GM23338 (cell line): ENCODE measurements at regions not wholly inside any gene's neighbourhood (a gene's known extent, or its start where the extent isn't known, plus 50 kb on each side); places are given as distances from the start of the nearest gene placed in this dataset.
A peak's percentile ranks its signal among the peaks of the same experiment; 100 is the strongest.

Experiments
- ATAC-seq: fragments of 200-7000 bp; cut with Tn5 transposase; 3 replicates; pipeline ENCODE4 v1.9.1; 2020
- DNase-seq: peaks from one replicate; pipeline ENCODE4 v3.0.0-alpha.2; 2015; ENCODE audit warnings: low spot score
- H2AFZ ChIP-seq: fragments of 200-600 bp; sonication (generic); 2 replicates; pipeline ENCODE4 v1.8.0; 2016; ENCODE audit warnings: antibody characterized with exemption, mild to moderate bottlenecking, moderate library complexity
- H3F3A ChIP-seq: fragments of 200-600 bp; sonication (generic); replicated peaks from 2 replicates; pipeline ENCODE4 v1.8.0; 2017; ENCODE audit warnings: antibody characterized with exemption, mixed run types, low read depth
- H3K27ac ChIP-seq: fragments of 200-600 bp; sonication (generic); 2 replicates; pipeline ENCODE4 v1.6.1; 2016; ENCODE audit warnings: low read depth
- H3K27me3 ChIP-seq: fragments of 200-600 bp; sonication (generic); 2 replicates; pipeline ENCODE4 v1.8.0; 2016; ENCODE audit warnings: mild to moderate bottlenecking, mixed run types, moderate library complexity; ENCODE audit not compliant: insufficient read depth
- H3K36me3 ChIP-seq: fragments of 200-600 bp; sonication (generic); 2 replicates; pipeline ENCODE4 v1.8.0; 2016; ENCODE audit warnings: mild to moderate bottlenecking; ENCODE audit not compliant: insufficient read depth
- H3K4me1 ChIP-seq: fragments of 200-600 bp; sonication (generic); 2 replicates; pipeline ENCODE4 v1.8.0; 2016; ENCODE audit warnings: mild to moderate bottlenecking, moderate library complexity; ENCODE audit not compliant: insufficient read depth
- H3K4me2 ChIP-seq: fragments of 200-600 bp; sonication (generic); 2 replicates; pipeline ENCODE4 v1.7.1; 2017; ENCODE audit warnings: mixed run types
- H3K4me3 ChIP-seq: fragments of 200-600 bp; sonication (generic); 2 replicates; pipeline ENCODE4 v1.6.1; 2016; ENCODE audit warnings: mixed run types
- H3K79me2 ChIP-seq: fragments of 200-600 bp; sonication (generic); replicated peaks from 2 replicates; pipeline ENCODE4 v1.8.0; 2017; ENCODE audit warnings: mild to moderate bottlenecking; ENCODE audit not compliant: insufficient read depth
- H3K9me2 ChIP-seq: fragments of 200-600 bp; sonication (generic); 2 replicates; pipeline ENCODE4 v1.8.0; 2017; ENCODE audit not compliant: insufficient read depth
- H4K20me1 ChIP-seq: fragments of 200-600 bp; sonication (generic); replicated peaks from 2 replicates; pipeline ENCODE4 v1.8.0; 2017; ENCODE audit warnings: mild to moderate bottlenecking; ENCODE audit not compliant: insufficient read depth
- H3K27ac Mint-ChIP-seq: 2 replicates; pipeline ENCODE4 v1.8.0; 2020; ENCODE audit warnings: inconsistent platforms, mild to moderate bottlenecking, moderate library complexity, mixed read lengths
- H3K27me3 Mint-ChIP-seq: 3 replicates; pipeline ENCODE4 v1.8.0; 2022; ENCODE audit warnings: low read depth, mild to moderate bottlenecking, moderate library complexity, mixed read lengths, inconsistent platforms; ENCODE audit not compliant: insufficient read depth, poor library complexity
- H3K36me3 Mint-ChIP-seq: 3 replicates; pipeline ENCODE4 v1.8.0; 2021; ENCODE audit warnings: low read depth, mild to moderate bottlenecking, inconsistent platforms, moderate library complexity, mixed read lengths
- H3K4me1 Mint-ChIP-seq: 3 replicates; pipeline ENCODE4 v1.8.0; 2020; ENCODE audit warnings: mild to moderate bottlenecking, inconsistent platforms, mixed read lengths
- H3K4me3 Mint-ChIP-seq: 3 replicates; pipeline ENCODE4 v1.8.0; 2021; ENCODE audit warnings: moderate library complexity, mild to moderate bottlenecking, inconsistent platforms, mixed read lengths
- H3K9me3 Mint-ChIP-seq: 3 replicates; pipeline ENCODE4 v1.8.0; 2020; ENCODE audit warnings: moderate library complexity, mild to moderate bottlenecking, inconsistent platforms, mixed read lengths
- CREB1 ChIP-seq: fragments of 250-450 bp; sonication (Bioruptor Pico); IDR thresholded peaks from 2 replicates; pipeline ENCODE4 v1.5.0; 2020; ENCODE audit warnings: low read depth, mild to moderate bottlenecking, moderate library complexity
- STAT1 ChIP-seq: IDR thresholded peaks from one replicate; pipeline ENCODE4 v1.6.1; 2016; ENCODE audit warnings: antibody characterized with exemption; ENCODE audit not compliant: unreplicated experiment
- ZNF114 ChIP-seq: fragments of 250-450 bp; sonication (Bioruptor Pico); IDR thresholded peaks from 2 replicates; pipeline ENCODE4 v1.5.0; 2020; ENCODE audit warnings: mild to moderate bottlenecking, moderate library complexity
- TF ChIP-seq, protein P1 (sequence below), 2 experiments: fragments of 200-600 bp in 1 of 2; sonication (generic) in 1 of 2; conservative IDR thresholded peaks; 2 replicates each; pipeline versions ENCODE4 v1.5.1 to v1.6.1; 2016 to 2017; ENCODE audit warnings: antibody characterized with exemption in 2 of 2, low read depth in 2 of 2, mild to moderate bottlenecking in 2 of 2, moderate library complexity in 1 of 2
- TF ChIP-seq, protein P2 (sequence below): IDR thresholded peaks from one replicate; pipeline ENCODE4 v1.6.1; 2018; ENCODE audit warnings: antibody characterized with exemption; ENCODE audit not compliant: unreplicated experiment

- 0 out of 2 replicates have a peak, but pooled peaks cover 7% of the 10 kb centered on the region for H3K4me1 ChIP-seq
- no peaks in the 10 kb centered on the region for H3K79me2 ChIP-seq
- H3K27me3 Mint-ChIP-seq = no peaks in the 10 kb centered on the region
- no peak overlapping the region for H3K27ac Mint-ChIP-seq
- H3K4me1 Mint-ChIP-seq = peaks cover 16% of the 10 kb centered on the region; the same call in 2 of the 3 replicates
- ATAC-seq (no peak), DNase-seq (no peak)
- no peak overlapping the region for H3K27ac ChIP-seq
- TF ChIP-seq ZNF114 (CRISPR knock-in tag) = no peak
- TF ChIP-seq CREB1 = no peak
- TF ChIP-seq, protein P1, sequence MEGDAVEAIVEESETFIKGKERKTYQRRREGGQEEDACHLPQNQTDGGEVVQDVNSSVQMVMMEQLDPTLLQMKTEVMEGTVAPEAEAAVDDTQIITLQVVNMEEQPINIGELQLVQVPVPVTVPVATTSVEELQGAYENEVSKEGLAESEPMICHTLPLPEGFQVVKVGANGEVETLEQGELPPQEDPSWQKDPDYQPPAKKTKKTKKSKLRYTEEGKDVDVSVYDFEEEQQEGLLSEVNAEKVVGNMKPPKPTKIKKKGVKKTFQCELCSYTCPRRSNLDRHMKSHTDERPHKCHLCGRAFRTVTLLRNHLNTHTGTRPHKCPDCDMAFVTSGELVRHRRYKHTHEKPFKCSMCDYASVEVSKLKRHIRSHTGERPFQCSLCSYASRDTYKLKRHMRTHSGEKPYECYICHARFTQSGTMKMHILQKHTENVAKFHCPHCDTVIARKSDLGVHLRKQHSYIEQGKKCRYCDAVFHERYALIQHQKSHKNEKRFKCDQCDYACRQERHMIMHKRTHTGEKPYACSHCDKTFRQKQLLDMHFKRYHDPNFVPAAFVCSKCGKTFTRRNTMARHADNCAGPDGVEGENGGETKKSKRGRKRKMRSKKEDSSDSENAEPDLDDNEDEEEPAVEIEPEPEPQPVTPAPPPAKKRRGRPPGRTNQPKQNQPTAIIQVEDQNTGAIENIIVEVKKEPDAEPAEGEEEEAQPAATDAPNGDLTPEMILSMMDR (conservative IDR thresholded peaks at IDR 0.05; ENCODE audit: low read depth in 2 of 2) = no peak
- TF ChIP-seq STAT1 = no peak
- H3K36me3 Mint-ChIP-seq = no peaks in the 10 kb centered on the region
- no peak overlapping the region for H3K4me2 ChIP-seq
- H2AFZ ChIP-seq = peak overlapping the region; percentile 86
- H3K36me3 ChIP-seq = no peaks in the 10 kb centered on the region
- no peak overlapping the region for H3K4me3 ChIP-seq
- no peak overlapping the region for H3K4me3 Mint-ChIP-seq
- no peaks in the 10 kb centered on the region for H3F3A ChIP-seq
- H3K9me2 ChIP-seq = 0 out of 2 replicates have a peak, but pooled peaks cover 6% of the 10 kb centered on the region
- H4K20me1 ChIP-seq = no peaks in the 10 kb centered on the region
- no peaks in the 10 kb centered on the region for H3K27me3 ChIP-seq
- H3K9me3 Mint-ChIP-seq = no peaks in the 10 kb centered on the region
Observed at GRCh38 chr6:151689499-151690201, 117.8 kb upstream of the ESR1 start.

DNA sequence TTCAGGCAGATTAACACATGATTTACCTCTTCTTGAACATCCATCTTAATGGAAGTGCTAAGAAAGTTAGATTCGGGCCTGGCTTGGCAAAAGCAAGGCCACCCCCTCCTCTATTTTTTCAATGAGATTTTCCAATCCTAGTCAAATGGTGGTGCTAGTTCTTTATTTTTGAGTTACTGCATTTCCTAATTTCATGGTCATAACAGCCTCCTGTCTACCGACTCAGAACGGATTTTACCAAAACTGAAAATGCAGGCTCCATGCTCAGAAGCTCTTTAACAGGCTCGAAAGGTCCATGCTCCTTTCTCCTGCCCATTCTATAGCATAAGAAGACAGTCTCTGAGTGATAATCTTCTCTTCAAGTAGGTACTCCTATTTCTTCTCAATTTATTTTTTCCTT lies 117.2 kb upstream of the ESR1 start:
- Histone ChIP-seq H3F3A (no peaks in the 10 kb centered on the region), H4K20me1 (no peaks in the 10 kb centered on the region), H3K9me2 (0 out of 2 replicates have a peak, but pooled peaks cover 6% of the 10 kb centered on the region), H3K36me3 (no peaks in the 10 kb centered on the region), H3K79me2 (no peaks in the 10 kb centered on the region), H3K27me3 (no peaks in the 10 kb centered on the region), H3K4me2 (no peak overlapping the region), H3K27ac (no peak overlapping the region), H3K4me3 (no peak overlapping the region), H2AFZ (peak overlapping the region; percentile 86), H3K4me1 (0 out of 2 replicates have a peak, but pooled peaks cover 7% of the 10 kb centered on the region)
- no peak for DNase-seq
- H3K36me3 Mint-ChIP-seq = no peaks in the 10 kb centered on the region
- no peaks in the 10 kb centered on the region for H3K27me3 Mint-ChIP-seq
- TF ChIP-seq, protein P2, sequence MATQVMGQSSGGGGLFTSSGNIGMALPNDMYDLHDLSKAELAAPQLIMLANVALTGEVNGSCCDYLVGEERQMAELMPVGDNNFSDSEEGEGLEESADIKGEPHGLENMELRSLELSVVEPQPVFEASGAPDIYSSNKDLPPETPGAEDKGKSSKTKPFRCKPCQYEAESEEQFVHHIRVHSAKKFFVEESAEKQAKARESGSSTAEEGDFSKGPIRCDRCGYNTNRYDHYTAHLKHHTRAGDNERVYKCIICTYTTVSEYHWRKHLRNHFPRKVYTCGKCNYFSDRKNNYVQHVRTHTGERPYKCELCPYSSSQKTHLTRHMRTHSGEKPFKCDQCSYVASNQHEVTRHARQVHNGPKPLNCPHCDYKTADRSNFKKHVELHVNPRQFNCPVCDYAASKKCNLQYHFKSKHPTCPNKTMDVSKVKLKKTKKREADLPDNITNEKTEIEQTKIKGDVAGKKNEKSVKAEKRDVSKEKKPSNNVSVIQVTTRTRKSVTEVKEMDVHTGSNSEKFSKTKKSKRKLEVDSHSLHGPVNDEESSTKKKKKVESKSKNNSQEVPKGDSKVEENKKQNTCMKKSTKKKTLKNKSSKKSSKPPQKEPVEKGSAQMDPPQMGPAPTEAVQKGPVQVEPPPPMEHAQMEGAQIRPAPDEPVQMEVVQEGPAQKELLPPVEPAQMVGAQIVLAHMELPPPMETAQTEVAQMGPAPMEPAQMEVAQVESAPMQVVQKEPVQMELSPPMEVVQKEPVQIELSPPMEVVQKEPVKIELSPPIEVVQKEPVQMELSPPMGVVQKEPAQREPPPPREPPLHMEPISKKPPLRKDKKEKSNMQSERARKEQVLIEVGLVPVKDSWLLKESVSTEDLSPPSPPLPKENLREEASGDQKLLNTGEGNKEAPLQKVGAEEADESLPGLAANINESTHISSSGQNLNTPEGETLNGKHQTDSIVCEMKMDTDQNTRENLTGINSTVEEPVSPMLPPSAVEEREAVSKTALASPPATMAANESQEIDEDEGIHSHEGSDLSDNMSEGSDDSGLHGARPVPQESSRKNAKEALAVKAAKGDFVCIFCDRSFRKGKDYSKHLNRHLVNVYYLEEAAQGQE = no peak
- TF ChIP-seq, protein P1 (conservative IDR thresholded peaks at IDR 0.05; ENCODE audit: low read depth in 2 of 2) = peak; percentile 26 to 44
- H3K27ac Mint-ChIP-seq = no peak overlapping the region
- peaks cover 16% of the 10 kb centered on the region; the same call in 2 of the 3 replicates for H3K4me1 Mint-ChIP-seq
- H3K4me3 Mint-ChIP-seq = no peak overlapping the region
- ATAC-seq = no peak
- no peaks in the 10 kb centered on the region for H3K9me3 Mint-ChIP-seq
